ENCODE measurements at regions not wholly inside any gene's neighbourhood (a gene's known extent, or its start where the extent isn't known, plus 50 kb on each side); places are given as distances from the start of the nearest gene placed in this dataset.
A peak's percentile ranks its signal among the peaks of the same experiment; 100 is the strongest.

- WGBS: 75% methylated on average over 8 of the region's 8 CpGs
- DNase-seq (ENCODE audit: low spot score): no peak
- no peak overlapping the region for H3K9ac ChIP-seq (ENCODE audit: low read depth in 1 of 2, low read length in 2 of 2)
- H3K9me3 ChIP-seq (ENCODE audit: control insufficient read depth in 4 of 4, low read length in 3 of 4): no peaks in the 10 kb centered on the region
- H3K4me3 ChIP-seq (ENCODE audit: low read depth in 1 of 3, low read length in 3 of 3): no peak overlapping the region
- H3K27me3 ChIP-seq (ENCODE audit: control insufficient read depth in 4 of 4, insufficient read depth in 4 of 4, low read length in 3 of 4): no peaks in the 10 kb centered on the region
- H3K27ac ChIP-seq (ENCODE audit: low read depth in 1 of 2, low read length in 2 of 2): no peak overlapping the region
- TF ChIP-seq CTCF (IDR thresholded peaks at IDR 0.05; ENCODE audit: low read depth, low read length, missing input control): peak; percentile 50
- peak; percentile 82 for TF ChIP-seq RAD21 (IDR thresholded peaks at IDR 0.05)
- TF ChIP-seq HNF4A (conservative IDR thresholded peaks at IDR 0.05): no peak
- no peaks in the 10 kb centered on the region for H3K36me3 ChIP-seq (ENCODE audit: control insufficient read depth in 4 of 4, insufficient read depth in 3 of 4, low read depth in 1 of 4, low read length in 3 of 4)
- no peaks in the 10 kb centered on the region for H3K4me1 ChIP-seq (ENCODE audit: control insufficient read depth in 4 of 4, insufficient read depth in 4 of 4, low read length in 3 of 4)
These were observed 726.1 kb upstream of the WWC1 start for GRCh38 chr5:167565189-167565954.

- peaks cover 0 to 7% (median 4%) of the 10 kb centered on the region in 4 donors for H3K4me1 ChIP-seq (ENCODE audit: control insufficient read depth in 4 of 4, insufficient read depth in 4 of 4, low read length in 3 of 4)
- DNase-seq (ENCODE audit: low spot score): no peak
- 54% methylated on average over 5 of the region's 5 CpGs for whole genome bisulfite sequencing
- no peaks in the 10 kb centered on the region for H3K27me3 ChIP-seq (ENCODE audit: control insufficient read depth in 4 of 4, insufficient read depth in 4 of 4, low read length in 3 of 4)
- H3K9ac ChIP-seq (ENCODE audit: low read depth in 1 of 2, low read length in 2 of 2): no peak overlapping the region
- no peak overlapping the region for H3K27ac ChIP-seq (ENCODE audit: low read depth in 1 of 2, low read length in 2 of 2)
- H3K4me3 ChIP-seq (ENCODE audit: low read depth in 1 of 3, low read length in 3 of 3): no peak overlapping the region
- no peaks in the 10 kb centered on the region for H3K9me3 ChIP-seq (ENCODE audit: control insufficient read depth in 4 of 4, low read length in 3 of 4)
- TF ChIP-seq RAD21 (IDR thresholded peaks at IDR 0.05) (no peak), REST (IDR thresholded peaks at IDR 0.05) (no peak)
- H3K36me3 ChIP-seq (ENCODE audit: control insufficient read depth in 4 of 4, insufficient read depth in 3 of 4, low read depth in 1 of 4, low read length in 3 of 4): no peaks in the 10 kb centered on the region
These were observed 721.0 kb upstream of the WWC1 start for GRCh38 chr5:167570431-167570830.

GRCh38 chr5:167571824-167572223 is 719.6 kb upstream of the WWC1 start:
- no peak for DNase-seq (ENCODE audit: low spot score)
- no peak for TF ChIP-seq FOXA2 (IDR thresholded peaks at IDR 0.05)
- no peak for TF ChIP-seq RAD21 (IDR thresholded peaks at IDR 0.05)
- TF ChIP-seq EGR1 (IDR thresholded peaks at IDR 0.05; ENCODE audit: low read depth in 2 of 2): no peak
- no peak for TF ChIP-seq TAF1 (conservative IDR thresholded peaks at IDR 0.05)
- no peak for TF ChIP-seq GABPA (IDR thresholded peaks at IDR 0.05 in 1 of 2, conservative IDR thresholded peaks at IDR 0.05 in 1 of 2)
- TF ChIP-seq MAX (IDR thresholded peaks at IDR 0.05): no peak
- TF ChIP-seq NR2F2 (IDR thresholded peaks at IDR 0.05): no peak
- no peak for TF ChIP-seq HNF4G (IDR thresholded peaks at IDR 0.05)
- no peak for TF ChIP-seq HNF4A (conservative IDR thresholded peaks at IDR 0.05)
- no peak for TF ChIP-seq RXRA (IDR thresholded peaks at IDR 0.05)
- TF ChIP-seq ZBTB33 (IDR thresholded peaks at IDR 0.05): no peak
- Histone ChIP-seq H3K4me3 (ENCODE audit: low read depth in 1 of 3, low read length in 3 of 3) (no peak overlapping the region), H3K36me3 (ENCODE audit: control insufficient read depth in 4 of 4, insufficient read depth in 3 of 4, low read depth in 1 of 4, low read length in 3 of 4) (no peaks in the 10 kb centered on the region), H3K27ac (ENCODE audit: low read depth in 1 of 2, low read length in 2 of 2) (no peak overlapping the region), H3K9ac (ENCODE audit: low read depth in 1 of 2, low read length in 2 of 2) (no peak overlapping the region), H3K4me1 (ENCODE audit: control insufficient read depth in 4 of 4, insufficient read depth in 4 of 4, low read length in 3 of 4) (peaks cover 0 to 7% (median 4%) of the 10 kb centered on the region in 4 donors), H3K9me3 (ENCODE audit: control insufficient read depth in 4 of 4, low read length in 3 of 4) (no peaks in the 10 kb centered on the region), H3K27me3 (ENCODE audit: control insufficient read depth in 4 of 4, insufficient read depth in 4 of 4, low read length in 3 of 4) (no peaks in the 10 kb centered on the region)
- WGBS: 67% methylated on average over 3 of the region's 3 CpGs

All from liver (tissue), 8 donors.